Mammary epithelial cell (primary cell): ENCODE measurements at regions not wholly inside any gene's neighbourhood (a gene's known extent, or its start where the extent isn't known, plus 50 kb on each side); places are given as distances from the start of the nearest gene placed in this dataset.

Experiments
- CTCF ChIP-seq, 2 donors: IDR thresholded peaks in 1 of 2; conservative IDR thresholded peaks in 1 of 2; 2 replicates each; pipeline ENCODE4 v1.5.1; 2011 to 2012; ENCODE audit warnings: inconsistent platforms in 2 of 2, low read length in 2 of 2, mild to moderate bottlenecking in 2 of 2, control low read depth in 1 of 2, low read depth in 1 of 2; ENCODE audit not compliant: insufficient read depth in 1 of 2; ENCODE audit errors: extremely low read depth in 1 of 2
- EZH2 ChIP-seq: IDR thresholded peaks from 2 replicates; pipeline ENCODE4 v1.6.1; 2012; ENCODE audit warnings: low read length, inconsistent platforms, borderline replicate concordance

GRCh38 chr22:49565516-49565855 lies 262.2 kb downstream of the BRD1 start:
- TF ChIP-seq CTCF (conservative IDR thresholded peaks at IDR 0.05 in 1 of 2, IDR thresholded peaks at IDR 0.05 in 1 of 2; ENCODE audit: extremely low read depth in 1 of 2, insufficient read depth in 1 of 2, low read depth in 1 of 2, low read length in 2 of 2) (no peak), EZH2 (no peak)
